ENCODE measurements at regions not wholly inside any gene's neighbourhood (a gene's known extent, or its start where the extent isn't known, plus 50 kb on each side); places are given as distances from the start of the nearest gene placed in this dataset.

- TF ChIP-seq CTCF (IDR thresholded peaks at IDR 0.05 in 2 of 3, conservative IDR thresholded peaks at IDR 0.05 in 1 of 3; ENCODE audit: borderline replicate concordance in 1 of 3, insufficient read depth in 1 of 3, low read depth in 2 of 3, low read length in 2 of 3) (no peak), POLR2A (IDR thresholded peaks at IDR 0.05; ENCODE audit: borderline replicate concordance, extremely low read depth, insufficient read depth, insufficient read length) (no peak), RAD21 (IDR thresholded peaks at IDR 0.05; ENCODE audit: low read depth) (no peak), EZH2 (IDR thresholded peaks at IDR 0.05) (no peak), SIN3A (IDR thresholded peaks at IDR 0.05; ENCODE audit: low read depth) (no peak), EGR1 (IDR thresholded peaks at IDR 0.05; ENCODE audit: low read depth) (no peak), POLR2AphosphoS5 (IDR thresholded peaks at IDR 0.05; ENCODE audit: low read depth, low read length) (no peak)
These were observed 77.3 kb upstream of the PTGFRN start for GRCh38 chr1:116832308-116832931.
